GM23248 (cell line): ENCODE measurements at regions not wholly inside any gene's neighbourhood (a gene's known extent, or its start where the extent isn't known, plus 50 kb on each side); places are given as distances from the start of the nearest gene placed in this dataset.

ENCODE experiments used
- EZH2 ChIP-seq: fragments of 200-600 bp; sonication (generic); IDR thresholded peaks from 2 replicates; pipeline ENCODE4 v1.6.1; 2018; ENCODE audit warnings: antibody characterized with exemption, mild to moderate bottlenecking; ENCODE audit not compliant: insufficient read depth, poor library complexity, severe bottlenecking
- EZH2phosphoT487 ChIP-seq: fragments of 200-600 bp; sonication (generic); IDR thresholded peaks from 2 replicates; pipeline ENCODE4 v1.6.1; 2018; ENCODE audit warnings: antibody characterized with exemption, moderate library complexity, mild to moderate bottlenecking, low read depth; ENCODE audit not compliant: insufficient read depth

- TF ChIP-seq EZH2 (no peak), EZH2phosphoT487 (no peak)
Measured at GRCh38 chr13:64718116-64718515, 2512.0 kb downstream of the PCDH9 start.
